Right lobe of liver (tissue), 4 donors: ENCODE measurements at regions not wholly inside any gene's neighbourhood (a gene's known extent, or its start where the extent isn't known, plus 50 kb on each side); places are given as distances from the start of the nearest gene placed in this dataset.

Source experiments
- CTCF ChIP-seq, 4 donors: fragments of 200-600 bp in 3 of 4; fragments of 450-650 bp in 1 of 4; IDR thresholded peaks; one replicate each; pipeline versions ENCODE4 v1.5.1 to v1.8.0; 2016 to 2022; ENCODE audit warnings: antibody characterized with exemption in 4 of 4, mild to moderate bottlenecking in 2 of 4
- POLR2A ChIP-seq: fragments of 450-650 bp; IDR thresholded peaks from one replicate; pipeline ENCODE4 v1.6.1; 2017; ENCODE audit warnings: antibody characterized with exemption, mild to moderate bottlenecking
- donor health status: DM: no; HTN: no; CAD: no.
- donor health status: DM: no; HTN: no; CAD: no.
- donor health status: DM: no; HTN: yes; CAD: no.

- TF ChIP-seq CTCF (IDR thresholded peaks at IDR 0.05), result no peak
- TF ChIP-seq POLR2A, result no peak
Observed at GRCh38 chr1:37152491-37152890, 118.2 kb upstream of the GRIK3 start.
